Esophagus muscularis mucosa (tissue), 4 donors: ENCODE measurements at regions not wholly inside any gene's neighbourhood (a gene's known extent, or its start where the extent isn't known, plus 50 kb on each side); places are given as distances from the start of the nearest gene placed in this dataset.

Experiments
- EP300 ChIP-seq: sonication (generic); formaldehyde crosslinking; IDR thresholded peaks from one replicate; pipeline ENCODE4 v1.6.1; 2017; ENCODE audit warnings: antibody characterized with exemption
- POLR2A ChIP-seq: fragments of 450-650 bp; IDR thresholded peaks from one replicate; pipeline ENCODE4 v1.6.1; 2017; ENCODE audit warnings: antibody characterized with exemption, moderate library complexity, mild to moderate bottlenecking, low read depth
- TF ChIP-seq, protein P1 (sequence below), 3 experiments: fragments of 200-600 bp in 2 of 3; fragments of 450-650 bp in 1 of 3; sonication (generic) in 2 of 3; IDR thresholded peaks; one replicate each; pipeline ENCODE4 v1.5.1; 2017 to 2019; ENCODE audit warnings: antibody characterized with exemption in 3 of 3, mild to moderate bottlenecking in 2 of 3, moderate library complexity in 1 of 3

DNA sequence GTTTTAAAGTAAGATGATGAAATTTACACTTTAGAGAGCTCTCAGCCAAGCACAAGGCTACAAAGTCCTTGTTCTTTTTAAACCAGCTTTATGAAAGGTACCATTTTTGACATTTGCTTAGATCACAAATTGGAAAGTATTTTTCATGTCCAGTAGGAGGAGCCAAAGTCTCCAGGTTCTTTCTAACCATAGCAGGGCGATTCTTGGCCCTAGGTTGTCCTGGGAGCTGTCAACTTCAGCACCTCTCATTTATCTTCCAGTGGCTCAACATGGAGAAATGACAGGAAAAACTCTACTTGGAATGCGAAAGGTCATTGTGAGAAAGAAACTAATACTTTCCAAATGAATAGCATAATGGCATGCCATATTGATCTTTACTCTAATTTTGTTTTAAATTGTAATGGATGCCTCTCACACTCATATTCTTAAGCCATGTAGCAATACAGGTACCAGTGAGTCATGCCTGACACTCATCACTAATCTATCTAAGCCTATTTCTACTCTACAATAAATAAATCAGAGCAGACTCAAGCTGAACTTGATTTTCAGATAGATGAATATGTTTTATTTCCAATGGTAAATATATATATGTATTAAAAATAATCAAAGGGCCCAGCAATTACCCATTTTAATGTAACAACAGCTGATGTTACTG, 919.1 kb upstream of the EEF2KMT start:
- TF ChIP-seq, protein P1, sequence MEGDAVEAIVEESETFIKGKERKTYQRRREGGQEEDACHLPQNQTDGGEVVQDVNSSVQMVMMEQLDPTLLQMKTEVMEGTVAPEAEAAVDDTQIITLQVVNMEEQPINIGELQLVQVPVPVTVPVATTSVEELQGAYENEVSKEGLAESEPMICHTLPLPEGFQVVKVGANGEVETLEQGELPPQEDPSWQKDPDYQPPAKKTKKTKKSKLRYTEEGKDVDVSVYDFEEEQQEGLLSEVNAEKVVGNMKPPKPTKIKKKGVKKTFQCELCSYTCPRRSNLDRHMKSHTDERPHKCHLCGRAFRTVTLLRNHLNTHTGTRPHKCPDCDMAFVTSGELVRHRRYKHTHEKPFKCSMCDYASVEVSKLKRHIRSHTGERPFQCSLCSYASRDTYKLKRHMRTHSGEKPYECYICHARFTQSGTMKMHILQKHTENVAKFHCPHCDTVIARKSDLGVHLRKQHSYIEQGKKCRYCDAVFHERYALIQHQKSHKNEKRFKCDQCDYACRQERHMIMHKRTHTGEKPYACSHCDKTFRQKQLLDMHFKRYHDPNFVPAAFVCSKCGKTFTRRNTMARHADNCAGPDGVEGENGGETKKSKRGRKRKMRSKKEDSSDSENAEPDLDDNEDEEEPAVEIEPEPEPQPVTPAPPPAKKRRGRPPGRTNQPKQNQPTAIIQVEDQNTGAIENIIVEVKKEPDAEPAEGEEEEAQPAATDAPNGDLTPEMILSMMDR (IDR thresholded peaks at IDR 0.05): no peak
- TF ChIP-seq POLR2A: no peak
- TF ChIP-seq EP300: no peak
